Upper lobe of left lung (tissue), 4 donors: ENCODE measurements at regions not wholly inside any gene's neighbourhood (a gene's known extent, or its start where the extent isn't known, plus 50 kb on each side); places are given as distances from the start of the nearest gene placed in this dataset.

Experiments used
- EP300 ChIP-seq, 4 donors: sonication (generic); formaldehyde crosslinking; IDR thresholded peaks; one replicate each; pipeline ENCODE4 v1.5.1; 2017; ENCODE audit warnings: antibody characterized with exemption in 4 of 4, control low read depth in 2 of 4
- POLR2A ChIP-seq, 4 donors: fragments of 450-650 bp; IDR thresholded peaks; one replicate each; pipeline ENCODE4 v1.5.1; 2016 to 2017; ENCODE audit warnings: antibody characterized with exemption in 4 of 4, mild to moderate bottlenecking in 2 of 4
- POLR2AphosphoS5 ChIP-seq, 2 donors: sonication (generic); formaldehyde crosslinking; IDR thresholded peaks; one replicate each; pipeline ENCODE4 v1.5.1; 2017; ENCODE audit warnings: antibody characterized with exemption in 2 of 2
- TF ChIP-seq, protein P1 (sequence below), 6 experiments: fragments of 450-650 bp in 4 of 6; fragments of 200-600 bp in 2 of 6; sonication (generic) in 2 of 6; IDR thresholded peaks; one replicate each; pipeline ENCODE4 v1.5.1; 2016 to 2019; ENCODE audit warnings: antibody characterized with exemption in 6 of 6

GRCh38 chr3:153974614-153975013 is 146.6 kb upstream of the ARHGEF26 start:
- TF ChIP-seq POLR2A (IDR thresholded peaks at IDR 0.05) (no peak), POLR2AphosphoS5 (IDR thresholded peaks at IDR 0.05) (no peak), EP300 (IDR thresholded peaks at IDR 0.05) (no peak)
- TF ChIP-seq, protein P1, sequence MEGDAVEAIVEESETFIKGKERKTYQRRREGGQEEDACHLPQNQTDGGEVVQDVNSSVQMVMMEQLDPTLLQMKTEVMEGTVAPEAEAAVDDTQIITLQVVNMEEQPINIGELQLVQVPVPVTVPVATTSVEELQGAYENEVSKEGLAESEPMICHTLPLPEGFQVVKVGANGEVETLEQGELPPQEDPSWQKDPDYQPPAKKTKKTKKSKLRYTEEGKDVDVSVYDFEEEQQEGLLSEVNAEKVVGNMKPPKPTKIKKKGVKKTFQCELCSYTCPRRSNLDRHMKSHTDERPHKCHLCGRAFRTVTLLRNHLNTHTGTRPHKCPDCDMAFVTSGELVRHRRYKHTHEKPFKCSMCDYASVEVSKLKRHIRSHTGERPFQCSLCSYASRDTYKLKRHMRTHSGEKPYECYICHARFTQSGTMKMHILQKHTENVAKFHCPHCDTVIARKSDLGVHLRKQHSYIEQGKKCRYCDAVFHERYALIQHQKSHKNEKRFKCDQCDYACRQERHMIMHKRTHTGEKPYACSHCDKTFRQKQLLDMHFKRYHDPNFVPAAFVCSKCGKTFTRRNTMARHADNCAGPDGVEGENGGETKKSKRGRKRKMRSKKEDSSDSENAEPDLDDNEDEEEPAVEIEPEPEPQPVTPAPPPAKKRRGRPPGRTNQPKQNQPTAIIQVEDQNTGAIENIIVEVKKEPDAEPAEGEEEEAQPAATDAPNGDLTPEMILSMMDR (IDR thresholded peaks at IDR 0.05): no peak
